ENCODE measurements at regions not wholly inside any gene's neighbourhood (a gene's known extent, or its start where the extent isn't known, plus 50 kb on each side); places are given as distances from the start of the nearest gene placed in this dataset.

- no peaks in the 10 kb centered on the region for H3K79me2 ChIP-seq (ENCODE audit: insufficient read depth, low read length)
- no peak overlapping the region for H3K4me3 ChIP-seq (replicated peaks in 1 of 3; ENCODE audit: insufficient read depth in 1 of 3, low read depth in 2 of 3, low read length in 3 of 3)
- H3K4me1 ChIP-seq (ENCODE audit: insufficient read depth, low read length), result no peaks in the 10 kb centered on the region
- POLR2A ChIA-PET, result no interaction called here
- FAIRE-seq, result no peak
- intact Hi-C loops (cut with micrococcal nuclease; ENCODE audit: unreplicated experiment), result no loop called here
- no peak overlapping the region for H3K9ac ChIP-seq (ENCODE audit: insufficient read depth, low read depth, low read length)
- no peaks in the 10 kb centered on the region for H4K20me1 ChIP-seq (ENCODE audit: insufficient read depth, low read length)
- no peak overlapping the region for H3K27ac ChIP-seq (ENCODE audit: extremely low read length, insufficient read depth, low read length)
- CTCF ChIA-PET (ENCODE audit: low intra/inter-chr PET ratio, low total read pairs), result no interaction called here
- no peaks in the 10 kb centered on the region for H3K9me3 ChIP-seq (ENCODE audit: low read length)
- 0% methylated on average over 2 of the region's 2 CpGs for WGBS (ENCODE audit: low lambda C conversion rate)
- DNase-seq (ENCODE audit: low spot score), result no peak
- BruUV-seq (replicated peaks), result no TSS peak
- H3K4me2 ChIP-seq (ENCODE audit: low read depth, low read length), result no peak overlapping the region
- no peaks in the 10 kb centered on the region for H3K27me3 ChIP-seq (ENCODE audit: control insufficient read depth in 1 of 2, insufficient read depth in 2 of 2, low read length in 2 of 2)
- in situ Hi-C loops (cut with HindIII; ENCODE audit: extremely low pct_ligation_motif_present, low pct_unique_long_range_greater_than_20kb), result no loop called here
- ATAC-seq, result no peak
- H3K36me3 ChIP-seq (replicated peaks in 1 of 2; ENCODE audit: control insufficient read depth in 1 of 2, insufficient read depth in 2 of 2, low read length in 2 of 2), result no peaks in the 10 kb centered on the region
- no peak overlapping the region for H2AFZ ChIP-seq (ENCODE audit: low read length)
- no peak for TF ChIP-seq DZIP1 (CRISPR knock-in tag; IDR thresholded peaks at IDR 0.05)
- TF ChIP-seq RORA (CRISPR knock-in tag; IDR thresholded peaks at IDR 0.05), result no peak
- no peak for TF ChIP-seq RARA (CRISPR knock-in tag; IDR thresholded peaks at IDR 0.05)
- TF ChIP-seq PHB2 (IDR thresholded peaks at IDR 0.05; ENCODE audit: partially characterized antibody), result no peak
- TF ChIP-seq ZNF609 (CRISPR knock-in tag; IDR thresholded peaks at IDR 0.05; ENCODE audit: borderline replicate concordance), result no peak
- TF ChIP-seq ZBTB34 (CRISPR knock-in tag; IDR thresholded peaks at IDR 0.05), result no peak
- TF ChIP-seq RNF219 (CRISPR knock-in tag; IDR thresholded peaks at IDR 0.05), result no peak
- TF ChIP-seq FOXA3 (CRISPR knock-in tag; IDR thresholded peaks at IDR 0.05), result no peak
- no peak for TF ChIP-seq ZNF20 (CRISPR knock-in tag; IDR thresholded peaks at IDR 0.05)
- no peak for TF ChIP-seq HNRNPK (IDR thresholded peaks at IDR 0.05; ENCODE audit: low read depth, low read length, poor library complexity, severe bottlenecking)
- TF ChIP-seq ZNF530 (CRISPR knock-in tag; IDR thresholded peaks at IDR 0.05; ENCODE audit: low read depth), result no peak
Measured at GRCh38 chr11:80144897-80145594, 704.2 kb upstream of the TENM4 start.
